Stomach (tissue), 8 donors: ENCODE measurements at regions not wholly inside any gene's neighbourhood (a gene's known extent, or its start where the extent isn't known, plus 50 kb on each side); places are given as distances from the start of the nearest gene placed in this dataset.

Experiments used
- DNase-seq, 2 donors: peaks; one replicate each; pipeline versions ENCODE4 v3.0.0 to v3.0.0-alpha.2; 2013 to 2019
- H3K27ac ChIP-seq, 5 donors: fragments of 200-600 bp in 4 of 5; sonication (generic) in 4 of 5; one replicate each; pipeline ENCODE4 v1.5.1; 2013 to 2019; ENCODE audit warnings: mild to moderate bottlenecking in 1 of 5, moderate library complexity in 1 of 5
- H3K27me3 ChIP-seq, 3 donors: fragments of 200-600 bp; sonication (generic); one replicate each; pipeline ENCODE4 v1.5.1; 2017 to 2019; ENCODE audit warnings: mixed run types in 1 of 3
- H3K36me3 ChIP-seq, 4 donors: fragments of 200-600 bp; sonication (generic); 1 replicate in 3 of 4; 2 replicates in 1 of 4; pipeline ENCODE4 v1.5.1; 2016 to 2019
- H3K4me1 ChIP-seq, 4 donors: fragments of 200-600 bp; sonication (generic); one replicate each; pipeline ENCODE4 v1.5.1; 2016 to 2019
- H3K4me3 ChIP-seq, 4 donors: fragments of 200-600 bp; sonication (generic) in 3 of 4; one replicate each; pipeline ENCODE4 v1.5.1; 2016 to 2019; ENCODE audit warnings: mild to moderate bottlenecking in 1 of 4
- H3K9me3 ChIP-seq, 4 donors: fragments of 200-600 bp; sonication (generic); one replicate each; pipeline ENCODE4 v1.5.1; 2016 to 2019
- CTCF ChIP-seq, 7 experiments: fragments of 450-650 bp in 4 of 7; fragments of 200-600 bp in 3 of 7; sonication (generic) in 3 of 7; IDR thresholded peaks; one replicate each; pipeline ENCODE4 v1.5.1; 2016 to 2019; ENCODE audit warnings: antibody characterized with exemption in 7 of 7, control low read depth in 2 of 7, mild to moderate bottlenecking in 1 of 7
- EP300 ChIP-seq: sonication (generic); formaldehyde crosslinking; IDR thresholded peaks from one replicate; pipeline ENCODE4 v1.6.1; 2017; ENCODE audit warnings: antibody characterized with exemption
- POLR2A ChIP-seq, 4 donors: fragments of 450-650 bp; IDR thresholded peaks; one replicate each; pipeline ENCODE4 v1.6.1; 2016; ENCODE audit warnings: antibody characterized with exemption in 4 of 4, control low read depth in 2 of 4, mild to moderate bottlenecking in 1 of 4, moderate library complexity in 1 of 4
- POLR2AphosphoS5 ChIP-seq, 3 donors: sonication (generic); formaldehyde crosslinking; IDR thresholded peaks; one replicate each; pipeline ENCODE4 v1.6.1; 2016; ENCODE audit warnings: antibody characterized with exemption in 3 of 3
- WGBS, 5 donors: extraction: QIAGEN DNeasy Blood & Tissue Kit in 3 of 5; methylation state at CpG; one replicate each; pipeline versions ENCODE4 v1.1.5 to v1.1.7; 2013 to 2018; 5-methylcytosine and 5-hydroxymethylcytosine counted together
- intact Hi-C: fragments of 100-400 bp; cut with DNase I; formaldehyde crosslinking; loops from one replicate; pipeline ENCODE4 v1.15.1; 2023; ENCODE audit warnings: low total_unique reads
- donor health status: healthy with polysubstance abuse.
- donor health status: Bipolar disorder and iron deficiency.
- donor health status: healthy.

- no peaks in the 10 kb centered on the region for H3K27me3 ChIP-seq
- intact Hi-C loops = no loop called here
- no peaks in the 10 kb centered on the region for H3K36me3 ChIP-seq
- H3K4me3 ChIP-seq = no peak overlapping the region
- DNase-seq = no peak
- TF ChIP-seq POLR2AphosphoS5 (IDR thresholded peaks at IDR 0.05) (no peak), CTCF (IDR thresholded peaks at IDR 0.05) (no peak), EP300 (no peak), POLR2A (IDR thresholded peaks at IDR 0.05) (no peak)
- H3K9me3 ChIP-seq = peaks cover 6 to 25% (median 16%) of the 10 kb centered on the region in 4 donors
- H3K27ac ChIP-seq = no peak overlapping the region
- H3K4me1 ChIP-seq = no peaks in the 10 kb centered on the region
- WGBS, 5 donors = 93 to 100% (median 95%) methylated on average over 2 of the region's 2 CpGs
These were observed 373.8 kb downstream of the LMO4 start for GRCh38 chr1:87702455-87702854.

DNA sequence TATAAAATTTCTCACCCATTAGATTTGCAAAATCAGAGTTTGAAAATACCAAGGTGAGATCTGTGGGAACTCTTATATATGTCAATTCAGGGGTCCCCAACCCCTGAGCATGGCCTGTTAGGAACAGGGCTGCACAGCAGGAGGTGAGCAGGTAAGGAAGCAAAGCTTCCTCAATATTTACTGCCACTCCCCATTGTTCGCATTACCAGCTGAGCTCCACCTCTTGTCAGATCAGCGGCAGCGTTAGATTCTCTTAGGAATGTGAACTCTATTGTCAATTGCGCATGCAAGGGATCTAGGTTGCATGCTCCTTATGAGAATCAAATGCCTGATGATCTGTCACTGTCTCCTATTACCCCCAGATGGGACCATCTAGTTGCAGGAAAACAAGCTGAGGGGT, 376.6 kb downstream of the LMO4 start:
- H3K4me3 ChIP-seq = no peak overlapping the region
- TF ChIP-seq CTCF (IDR thresholded peaks at IDR 0.05) = no peak
- no peak for TF ChIP-seq EP300
- no peak for TF ChIP-seq POLR2A (IDR thresholded peaks at IDR 0.05)
- TF ChIP-seq POLR2AphosphoS5 (IDR thresholded peaks at IDR 0.05) = no peak
- H3K4me1 ChIP-seq = no peaks in the 10 kb centered on the region
- H3K36me3 ChIP-seq = no peaks in the 10 kb centered on the region
- no peak for DNase-seq
- WGBS, 5 donors = 85 to 100% (median 90%) methylated on average over 4 of the region's 4 CpGs
- no peak overlapping the region for H3K27ac ChIP-seq
- peaks cover 6 to 23% (median 16%) of the 10 kb centered on the region in 4 donors for H3K9me3 ChIP-seq
- intact Hi-C loops = no loop called here
- H3K27me3 ChIP-seq = no peaks in the 10 kb centered on the region

GRCh38 chr1:87706203-87706602, 377.5 kb downstream of the LMO4 start:
- DNase-seq = no peak
- TF ChIP-seq CTCF (IDR thresholded peaks at IDR 0.05) (no peak), POLR2AphosphoS5 (IDR thresholded peaks at IDR 0.05) (no peak), EP300 (no peak), POLR2A (IDR thresholded peaks at IDR 0.05) (no peak)
- Histone ChIP-seq H3K27me3 (no peaks in the 10 kb centered on the region), H3K27ac (no peak overlapping the region), H3K4me1 (no peaks in the 10 kb centered on the region), H3K4me3 (no peak overlapping the region), H3K9me3 (peaks cover 6 to 21% (median 13%) of the 10 kb centered on the region in 4 donors), H3K36me3 (no peaks in the 10 kb centered on the region)
- intact Hi-C loops = no loop called here

GRCh38 chr1:87706779-87707228, 378.1 kb downstream of the LMO4 start:
- no peak for DNase-seq
- peaks cover 6 to 16% (median 11%) of the 10 kb centered on the region in 4 donors for H3K9me3 ChIP-seq
- intact Hi-C loops = no loop called here
- no peak overlapping the region for H3K4me3 ChIP-seq
- no peaks in the 10 kb centered on the region for H3K4me1 ChIP-seq
- no peaks in the 10 kb centered on the region for H3K36me3 ChIP-seq
- no peak for TF ChIP-seq POLR2AphosphoS5 (IDR thresholded peaks at IDR 0.05)
- no peak for TF ChIP-seq POLR2A (IDR thresholded peaks at IDR 0.05)
- no peak for TF ChIP-seq CTCF (IDR thresholded peaks at IDR 0.05)
- TF ChIP-seq EP300 = no peak
- no peak overlapping the region for H3K27ac ChIP-seq
- 40 to 52% (median 47%) methylated on average over 5 of the region's 5 CpGs for WGBS, 5 donors
- no peaks in the 10 kb centered on the region for H3K27me3 ChIP-seq
